NCI-H187 treated with DMSO at 0.1 percent for 48 hours (cell line): ENCODE measurements at regions not wholly inside any gene's neighbourhood (a gene's known extent, or its start where the extent isn't known, plus 50 kb on each side); places are given as distances from the start of the nearest gene placed in this dataset.
A peak's percentile ranks its signal among the peaks of the same experiment; 100 is the strongest.

ENCODE experiments used
- DNase-seq: peaks from one replicate; lab custom pipeline; 2025; lab: John Stamatoyannopoulos, UW

- DNase-seq = no peak
Measured at GRCh38 chr5:54713923-54714581, 196.5 kb downstream of the SNX18 start.

- DNase-seq = no peak
Measured at GRCh38 chr5:54709096-54709495, 191.5 kb downstream of the SNX18 start.

GRCh38 chr5:54707841-54708240, 190.3 kb downstream of the SNX18 start:
- DNase-seq = no peak

- no peak for DNase-seq
Measured at GRCh38 chr5:54705994-54706653, 188.6 kb downstream of the SNX18 start.

- DNase-seq = no peak
Measured at GRCh38 chr5:54704825-54705224, 187.3 kb downstream of the SNX18 start.

GRCh38 chr5:54704333-54704732, 186.8 kb downstream of the SNX18 start:
- no peak for DNase-seq

- DNase-seq = no peak
Measured at GRCh38 chr5:54703565-54704255, 186.2 kb downstream of the SNX18 start.

GRCh38 chr5:54703133-54703532, 185.6 kb downstream of the SNX18 start:
- no peak for DNase-seq

GRCh38 chr5:54702470-54702869, 184.9 kb downstream of the SNX18 start:
- DNase-seq = no peak

- no peak for DNase-seq
Measured at GRCh38 chr5:54700986-54701578, 183.5 kb downstream of the SNX18 start.

GRCh38 chr5:54696931-54697330, 179.4 kb downstream of the SNX18 start:
- DNase-seq = no peak

- DNase-seq = no peak
Measured at GRCh38 chr5:54696346-54696745, 178.8 kb downstream of the SNX18 start.

- no peak for DNase-seq
Measured at GRCh38 chr5:54695198-54695966, 177.8 kb downstream of the SNX18 start.

GRCh38 chr5:54693936-54694657, 176.5 kb downstream of the SNX18 start:
- DNase-seq = peak; percentile 43

- DNase-seq = no peak
Measured at GRCh38 chr5:54692631-54693030, 175.1 kb downstream of the SNX18 start.

GRCh38 chr5:54691656-54692055, 174.1 kb downstream of the SNX18 start:
- no peak for DNase-seq

GRCh38 chr5:54689411-54690251, 172.1 kb downstream of the SNX18 start:
- no peak for DNase-seq

GRCh38 chr5:54680998-54681397, 163.4 kb downstream of the SNX18 start:
- DNase-seq = no peak

GRCh38 chr5:54679686-54680085, 162.1 kb downstream of the SNX18 start:
- no peak for DNase-seq

- DNase-seq = no peak
Measured at GRCh38 chr5:54678737-54679136, 161.2 kb downstream of the SNX18 start.
